Panc1 (cell line): ENCODE measurements at regions not wholly inside any gene's neighbourhood (a gene's known extent, or its start where the extent isn't known, plus 50 kb on each side); places are given as distances from the start of the nearest gene placed in this dataset.

Experiments used
- ATAC-seq: fragments of 200-7000 bp; cut with Tn5 transposase; 2 replicates; pipeline ENCODE4 v1.9.1; 2020; ENCODE audit warnings: mild to moderate bottlenecking, moderate library complexity
- BruUV-seq: library from RNA; stranded (reverse); fragments of 400-500 nt; replicated peaks from 2 replicates; lab custom pipeline; 2021; lab: Mats Ljungman, UMichigan
- CTCF ChIA-PET: fragments of 300-600 bp; sonication (Branson Sonifier 250); formaldehyde crosslinking; loops from one replicate; lab custom pipeline; 2022; ENCODE audit warnings: antibody characterized with exemption; lab: Charles Lee
- POLR2A ChIA-PET: fragments of 300-600 bp; sonication (Branson Sonifier 250); formaldehyde crosslinking; loops from one replicate; lab custom pipeline; 2022; ENCODE audit warnings: antibody characterized with exemption; lab: Charles Lee
- DNase-seq: peaks from one replicate; pipeline ENCODE4 v3.0.0-alpha.2; 2010; ENCODE audit warnings: low read depth, low spot score
- H3K27ac ChIP-seq: 2 replicates; pipeline ENCODE4 v1.5.1; 2011; ENCODE audit warnings: mild to moderate bottlenecking, low read length, inconsistent platforms
- H3K27me3 ChIP-seq: fragments of 200-500 bp; sonication (Bioruptor generic); 2 replicates; pipeline ENCODE4 v1.6.0; 2014; ENCODE audit warnings: low read length, inconsistent platforms; ENCODE audit not compliant: control insufficient read depth, insufficient read depth
- H3K36me3 ChIP-seq: fragments of 200-500 bp; sonication (Bioruptor generic); 2 replicates; pipeline ENCODE4 v1.5.1; 2014; ENCODE audit warnings: inconsistent platforms, mild to moderate bottlenecking, low read length, moderate library complexity; ENCODE audit not compliant: control insufficient read depth, insufficient read depth
- H3K4me1 ChIP-seq: 2 replicates; pipeline ENCODE4 v1.5.1; 2011; ENCODE audit warnings: inconsistent platforms, mild to moderate bottlenecking, low read length, moderate library complexity; ENCODE audit not compliant: control insufficient read depth, insufficient read depth
- H3K4me3 ChIP-seq, 2 experiments: 2 replicates each; pipeline ENCODE4 v1.5.1; 2011 to 2012; ENCODE audit warnings: low read depth in 2 of 2, low read length in 2 of 2, mild to moderate bottlenecking in 2 of 2, inconsistent platforms in 1 of 2, moderate library complexity in 1 of 2
- H3K9me3 ChIP-seq: fragments of 200-500 bp; sonication (Bioruptor generic); 2 replicates; pipeline ENCODE4 v1.5.1; 2014; ENCODE audit warnings: low read depth, mild to moderate bottlenecking, inconsistent platforms, low read length, moderate library complexity; ENCODE audit not compliant: control insufficient read depth, insufficient read depth
- CTCF ChIP-seq: fragments of 450-650 bp; IDR thresholded peaks from 2 replicates; pipeline ENCODE4 v1.5.1; 2017; ENCODE audit warnings: mild to moderate bottlenecking
- POLR2AphosphoS5 ChIP-seq: IDR thresholded peaks from 2 replicates; pipeline ENCODE4 v1.6.1; 2012; ENCODE audit warnings: mild to moderate bottlenecking, low read depth, low read length, moderate library complexity
- SIN3A ChIP-seq: IDR thresholded peaks from 2 replicates; pipeline ENCODE4 v1.6.1; 2012; ENCODE audit warnings: low read depth, mild to moderate bottlenecking, low read length, moderate library complexity, borderline replicate concordance; ENCODE audit not compliant: insufficient read depth
- TCF7L2 ChIP-seq: IDR thresholded peaks from 2 replicates; pipeline ENCODE4 v1.6.1; 2011; ENCODE audit warnings: mild to moderate bottlenecking, low read depth, low read length, inconsistent platforms
- in situ Hi-C: cut with HindIII; loops from 2 replicates; pipeline ENCODE4 v1.10.0; 2016; ENCODE audit warnings: low sequenced_read_pairs, low pct_unique_long_range_greater_than_20kb
- intact Hi-C: fragments of 100-400 bp; cut with micrococcal nuclease; formaldehyde crosslinking; loops from one replicate; pipeline ENCODE4 v1.10.0; 2022; ENCODE audit not compliant: unreplicated experiment
- TF ChIP-seq, protein P1 (sequence below), 2 experiments: IDR thresholded peaks; 2 replicates each; pipeline ENCODE4 v1.6.1; 2011 to 2012; ENCODE audit warnings: low read depth in 2 of 2, control low read depth in 1 of 2, low read length in 1 of 2, mild to moderate bottlenecking in 1 of 2, moderate library complexity in 1 of 2; ENCODE audit not compliant: insufficient read depth in 1 of 2

- Histone ChIP-seq H3K27ac (no peak overlapping the region), H3K9me3 (no peaks in the 10 kb centered on the region), H3K27me3 (no peaks in the 10 kb centered on the region), H3K36me3 (no peaks in the 10 kb centered on the region), H3K4me3 (no peak overlapping the region), H3K4me1 (no peaks in the 10 kb centered on the region)
- BruUV-seq, result no TSS peak
- in situ Hi-C loops (no loop called here), intact Hi-C loops (no loop called here)
- TF ChIP-seq SIN3A, result no peak
- TF ChIP-seq CTCF, result no peak
- TF ChIP-seq POLR2AphosphoS5, result no peak
- TF ChIP-seq TCF7L2, result no peak
- TF ChIP-seq, protein P1, sequence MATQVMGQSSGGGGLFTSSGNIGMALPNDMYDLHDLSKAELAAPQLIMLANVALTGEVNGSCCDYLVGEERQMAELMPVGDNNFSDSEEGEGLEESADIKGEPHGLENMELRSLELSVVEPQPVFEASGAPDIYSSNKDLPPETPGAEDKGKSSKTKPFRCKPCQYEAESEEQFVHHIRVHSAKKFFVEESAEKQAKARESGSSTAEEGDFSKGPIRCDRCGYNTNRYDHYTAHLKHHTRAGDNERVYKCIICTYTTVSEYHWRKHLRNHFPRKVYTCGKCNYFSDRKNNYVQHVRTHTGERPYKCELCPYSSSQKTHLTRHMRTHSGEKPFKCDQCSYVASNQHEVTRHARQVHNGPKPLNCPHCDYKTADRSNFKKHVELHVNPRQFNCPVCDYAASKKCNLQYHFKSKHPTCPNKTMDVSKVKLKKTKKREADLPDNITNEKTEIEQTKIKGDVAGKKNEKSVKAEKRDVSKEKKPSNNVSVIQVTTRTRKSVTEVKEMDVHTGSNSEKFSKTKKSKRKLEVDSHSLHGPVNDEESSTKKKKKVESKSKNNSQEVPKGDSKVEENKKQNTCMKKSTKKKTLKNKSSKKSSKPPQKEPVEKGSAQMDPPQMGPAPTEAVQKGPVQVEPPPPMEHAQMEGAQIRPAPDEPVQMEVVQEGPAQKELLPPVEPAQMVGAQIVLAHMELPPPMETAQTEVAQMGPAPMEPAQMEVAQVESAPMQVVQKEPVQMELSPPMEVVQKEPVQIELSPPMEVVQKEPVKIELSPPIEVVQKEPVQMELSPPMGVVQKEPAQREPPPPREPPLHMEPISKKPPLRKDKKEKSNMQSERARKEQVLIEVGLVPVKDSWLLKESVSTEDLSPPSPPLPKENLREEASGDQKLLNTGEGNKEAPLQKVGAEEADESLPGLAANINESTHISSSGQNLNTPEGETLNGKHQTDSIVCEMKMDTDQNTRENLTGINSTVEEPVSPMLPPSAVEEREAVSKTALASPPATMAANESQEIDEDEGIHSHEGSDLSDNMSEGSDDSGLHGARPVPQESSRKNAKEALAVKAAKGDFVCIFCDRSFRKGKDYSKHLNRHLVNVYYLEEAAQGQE (IDR thresholded peaks at IDR 0.05; ENCODE audit: insufficient read depth in 1 of 2, low read depth in 2 of 2, low read length in 1 of 2), result no peak
- ATAC-seq (no peak), DNase-seq (no peak)
- CTCF ChIA-PET, result no interaction called here
- POLR2A ChIA-PET, result no interaction called here
Observed at GRCh38 chr5:99119326-99119725, 190.5 kb upstream of the CHD1 start.

- no TSS peak for BruUV-seq
- ChIA-PET CTCF (no interaction called here), POLR2A (no interaction called here)
- ATAC-seq, result no peak
- no peaks in the 10 kb centered on the region for H3K9me3 ChIP-seq
- no peak overlapping the region for H3K27ac ChIP-seq
- no peaks in the 10 kb centered on the region for H3K4me1 ChIP-seq
- no peaks in the 10 kb centered on the region for H3K36me3 ChIP-seq
- no peaks in the 10 kb centered on the region for H3K27me3 ChIP-seq
- no peak overlapping the region for H3K4me3 ChIP-seq
- TF ChIP-seq CTCF (no peak), POLR2AphosphoS5 (no peak), TCF7L2 (no peak), SIN3A (no peak)
- TF ChIP-seq, protein P1 (IDR thresholded peaks at IDR 0.05; ENCODE audit: insufficient read depth in 1 of 2, low read depth in 2 of 2, low read length in 1 of 2), result no peak
- intact Hi-C loops, result no loop called here
- DNase-seq, result no peak
- in situ Hi-C loops, result no loop called here
Observed at GRCh38 chr5:99116526-99116925, 187.7 kb upstream of the CHD1 start.
